NCI-H446 (cell line): ENCODE measurements at regions not wholly inside any gene's neighbourhood (a gene's known extent, or its start where the extent isn't known, plus 50 kb on each side); places are given as distances from the start of the nearest gene placed in this dataset.
"Not testable (repeated sequence)": the region's sequence is repeated elsewhere in the genome, so short reads cannot be mapped to it uniquely, and the experiment has no call there.

Source experiments
- DNase-seq, 2 experiments: peaks; one replicate each; lab custom pipeline; 2025; lab: John Stamatoyannopoulos, UW

DNA sequence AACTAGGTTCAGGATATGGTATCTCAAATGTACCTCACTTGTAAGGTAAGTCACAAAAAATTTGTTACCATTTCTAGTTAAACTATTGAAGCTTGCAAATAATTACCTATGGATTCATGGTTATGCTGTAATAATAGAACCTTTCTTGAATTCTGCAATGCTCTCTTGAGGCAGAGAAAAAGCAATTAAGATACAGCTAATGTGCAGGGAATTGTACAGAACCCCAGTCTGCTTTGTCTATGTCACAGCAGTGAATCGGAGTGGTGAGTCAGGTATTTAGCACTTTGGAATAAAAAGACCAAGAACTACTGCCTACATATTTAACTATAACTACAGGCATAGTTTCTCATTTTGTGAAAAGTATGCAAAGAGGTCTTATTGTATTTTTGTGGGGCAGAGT, 228.7 kb upstream of the GOT2 start:
- DNase-seq = no peak

GRCh38 chr16:58960484-58960883, 226.4 kb upstream of the GOT2 start:
- no peak for DNase-seq

- no peak for DNase-seq
These were observed 225.9 kb upstream of the GOT2 start for GRCh38 chr16:58960034-58960433.

GRCh38 chr16:58958749-58959148, 224.6 kb upstream of the GOT2 start:
- no peak for DNase-seq

DNA sequence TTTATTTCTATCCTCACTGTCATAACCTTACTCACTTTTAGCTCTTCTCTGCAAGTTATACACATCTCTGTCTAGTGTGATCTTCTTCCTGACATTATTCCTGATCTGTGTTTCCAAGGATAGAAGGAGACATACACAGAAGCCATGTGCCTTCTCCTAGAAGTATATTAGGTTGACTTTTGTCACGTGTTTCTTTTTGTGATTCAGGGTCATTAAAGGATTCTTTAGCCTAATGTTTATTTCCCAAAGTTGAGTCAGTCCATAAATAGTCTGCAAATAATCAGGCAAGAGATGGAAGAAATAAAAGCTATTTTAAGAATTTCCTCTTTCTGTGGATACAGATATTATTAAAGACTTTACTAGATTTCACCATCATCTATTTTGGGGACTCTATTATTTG, 214.1 kb upstream of the GOT2 start:
- no peak for DNase-seq

DNA sequence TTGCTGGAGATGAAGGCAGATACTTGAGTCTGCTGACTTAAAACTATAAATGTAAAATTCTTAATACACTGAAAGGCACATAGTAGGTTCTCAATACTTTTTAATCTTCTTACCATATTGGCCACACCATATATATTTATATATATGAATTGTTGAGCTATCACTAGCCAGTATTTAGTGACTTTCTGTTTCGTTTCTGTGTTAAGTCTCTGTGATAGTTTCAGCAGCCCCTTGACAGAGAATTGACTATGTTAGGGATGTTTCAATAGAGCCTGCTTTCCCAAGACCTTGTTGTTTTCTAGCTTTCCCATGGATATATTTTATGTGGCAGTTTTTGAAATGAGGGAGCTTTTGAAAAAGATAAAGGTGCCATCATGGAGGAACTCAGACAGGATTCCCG, 206.5 kb upstream of the GOT2 start:
- DNase-seq = no peak

GRCh38 chr16:58938811-58939210, 204.7 kb upstream of the GOT2 start:
- no peak for DNase-seq

GRCh38 chr16:58937661-58938060, 203.5 kb upstream of the GOT2 start:
- DNase-seq = no peak

- DNase-seq = no peak
These were observed 199.1 kb upstream of the GOT2 start for GRCh38 chr16:58933186-58933585.

DNA sequence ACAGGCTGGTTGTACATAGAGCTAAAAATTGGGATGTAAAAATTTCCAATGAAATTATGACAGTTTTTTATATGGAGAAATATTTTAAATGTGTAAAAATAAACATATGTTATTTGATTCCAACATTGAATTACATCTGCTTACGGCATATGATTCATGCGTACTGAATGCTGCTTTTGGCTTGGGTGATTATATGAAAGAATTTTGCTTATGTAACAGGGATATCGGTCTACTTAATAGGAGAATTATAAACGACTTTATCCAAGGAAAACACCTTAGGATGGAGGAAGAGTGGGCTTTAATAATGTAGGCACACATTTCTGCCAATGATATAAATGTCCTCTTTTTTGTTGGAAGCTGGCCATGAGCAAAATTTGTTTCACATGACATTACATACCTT, 197.3 kb upstream of the GOT2 start:
- DNase-seq = no peak

GRCh38 chr16:58923094-58923493, 189.0 kb upstream of the GOT2 start:
- no peak for DNase-seq

GRCh38 chr16:58913456-58913855, 179.3 kb upstream of the GOT2 start:
- no peak for DNase-seq

GRCh38 chr16:58912571-58912970, 178.5 kb upstream of the GOT2 start:
- DNase-seq = no peak

GRCh38 chr16:58906981-58907715, 173.0 kb upstream of the GOT2 start:
- no peak for DNase-seq

GRCh38 chr16:58904291-58904690, 170.2 kb upstream of the GOT2 start:
- DNase-seq = no peak

GRCh38 chr16:58889516-58889915, 155.4 kb upstream of the GOT2 start:
- DNase-seq = no peak

DNA sequence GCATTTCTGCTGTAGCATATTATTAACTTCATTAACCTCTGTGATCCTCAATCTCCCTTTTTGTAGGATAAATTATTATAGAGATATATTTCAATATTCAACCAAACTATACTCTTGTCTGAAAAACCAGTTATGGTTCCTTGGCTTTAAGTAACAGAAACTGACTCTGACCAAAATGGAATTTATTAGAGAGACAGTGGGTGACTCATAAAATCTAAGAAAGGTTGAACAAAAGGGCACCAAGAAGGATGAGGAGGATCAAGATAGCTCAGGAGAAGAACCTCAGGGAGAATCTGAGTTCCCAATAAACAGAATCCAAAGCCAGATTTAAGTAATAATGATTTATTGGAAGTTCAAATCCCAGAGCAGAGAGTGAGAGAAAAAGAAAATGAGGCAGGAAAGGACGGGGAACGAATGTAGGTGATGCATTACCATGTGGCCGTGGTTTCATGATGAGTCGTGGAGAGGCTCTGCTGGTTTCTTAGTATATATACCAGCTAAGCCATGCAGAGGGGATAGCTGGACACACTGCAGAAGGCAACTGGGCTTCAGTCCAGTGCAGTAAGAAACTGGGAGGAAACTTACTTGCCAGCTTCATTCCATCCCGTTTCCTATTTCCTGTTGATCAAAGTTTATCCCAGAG, 151.5 kb upstream of the GOT2 start:
- DNase-seq = no peak

DNA sequence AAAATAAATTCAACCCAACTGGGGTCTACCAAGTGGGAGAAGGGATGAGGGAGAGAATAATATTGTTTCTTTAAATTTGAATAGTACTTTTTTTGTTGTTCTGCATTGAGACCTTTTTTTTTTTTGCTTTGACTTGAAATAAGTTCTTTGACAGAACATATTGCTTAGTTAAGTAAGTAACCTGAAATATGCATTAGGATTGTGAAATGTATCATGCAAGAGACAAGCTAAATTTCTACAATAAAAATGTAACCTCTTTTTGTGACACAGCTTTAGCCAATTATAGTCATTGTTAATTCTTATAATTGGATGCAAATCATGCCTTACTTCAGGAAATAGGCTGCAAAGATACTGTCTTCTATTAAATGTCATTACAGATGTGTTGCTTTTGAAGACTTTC, 150.0 kb upstream of the GOT2 start:
- DNase-seq = no peak

GRCh38 chr16:58883131-58883530, 149.0 kb upstream of the GOT2 start:
- no peak for DNase-seq

DNA sequence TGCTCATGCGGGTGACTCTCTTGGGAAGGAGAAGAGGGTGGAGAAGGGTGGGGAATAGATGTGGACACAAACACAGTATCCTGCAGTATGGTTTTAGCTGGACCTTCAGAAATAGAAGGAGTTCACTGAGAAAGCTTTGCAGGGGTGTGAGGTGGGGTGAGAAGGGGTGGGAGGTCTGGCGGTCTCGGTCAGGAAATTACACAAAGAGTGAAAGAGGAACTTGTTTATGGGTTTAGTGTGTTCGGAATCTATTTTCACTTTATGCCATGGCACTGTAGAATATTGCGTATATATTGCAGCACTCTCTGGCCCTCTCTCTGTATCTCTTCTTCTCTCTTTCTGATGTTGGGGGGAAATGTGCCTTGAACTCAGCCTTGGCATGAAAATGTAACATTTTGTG, 148.2 kb upstream of the GOT2 start:
- no peak for DNase-seq

GRCh38 chr16:58878641-58879040, 144.5 kb upstream of the GOT2 start:
- not testable (repeated sequence) for DNase-seq

GRCh38 chr16:58866935-58867334, 132.8 kb upstream of the GOT2 start:
- no peak for DNase-seq

GRCh38 chr16:58863761-58864160, 129.6 kb upstream of the GOT2 start:
- DNase-seq = no peak

- no peak for DNase-seq
These were observed 128.9 kb upstream of the GOT2 start for GRCh38 chr16:58863042-58863441.
